Heart left ventricle (tissue), 13 donors: ENCODE measurements at regions not wholly inside any gene's neighbourhood (a gene's known extent, or its start where the extent isn't known, plus 50 kb on each side); places are given as distances from the start of the nearest gene placed in this dataset.

Experiments used
- POLR2A ChIP-seq, 2 donors: fragments of 450-650 bp; IDR thresholded peaks; one replicate each; pipeline ENCODE4 v1.6.1; 2017; ENCODE audit warnings: antibody characterized with exemption in 2 of 2, mild to moderate bottlenecking in 2 of 2, moderate library complexity in 2 of 2
- TF ChIP-seq, protein P1 (sequence below), 12 donors: fragments of 200-600 bp; sonication (generic) in 4 of 12; IDR thresholded peaks; one replicate each; pipeline versions ENCODE4 v1.5.0 to v1.8.0; 2018 to 2022; ENCODE audit warnings: antibody characterized with exemption in 12 of 12, mild to moderate bottlenecking in 5 of 12
- donor health status: ischemic (EF 13 %, LVEDD 7.1; RV severe dilation, severe dysfunction).
- donor health status: DM: no; HTN: yes; CAD: no.
- donor health status: DM: no; HTN: no; CAD: no.
- donor health status: ischemic (EF 25% LVEDD 6.9; RV normal size, moderate dysfunction).
- donor health status: ischemic (EF 25% LVEDD 5.7; RV mildly dilated, moderate dysfunction).
- donor health status: ischemic (EF 35%, LVEDD 5.7; RV mildly dilated, moderate dysfunction).
- donor health status: nonischemic (EF 11% LVEDD 7.7; RV severe dilation, severe dysfunction).
- donor health status: DM: yes; HTN: yes; CAD: no.
- donor health status: PGD.
- donor health status: ischemic (EF 29% LVEDD 5.4; RV normal size, mild dysfunction).
- donor health status: nonischemic (EF 23%, LVEDD 6.1; RV moderate dilation, normal function).

DNA sequence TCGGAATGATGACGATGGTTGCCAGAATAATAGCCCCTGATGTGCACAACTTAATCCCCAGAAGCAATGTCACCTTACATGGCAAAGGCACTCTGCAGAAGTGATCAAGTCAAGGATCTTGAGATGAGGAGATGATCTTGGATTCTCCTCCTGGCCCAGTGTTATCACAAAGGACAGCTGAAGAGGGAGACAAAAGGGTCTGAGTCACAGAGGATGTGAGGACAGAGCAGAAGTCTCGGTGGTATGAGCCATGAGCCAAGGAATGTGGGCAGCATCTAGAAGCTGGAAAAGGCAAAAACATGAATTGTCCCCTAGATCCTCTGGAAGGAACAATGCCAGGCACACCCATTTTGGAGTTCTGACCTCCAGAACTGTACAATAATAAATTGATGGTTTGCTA is 358.5 kb downstream of the MYCN start:
- TF ChIP-seq, protein P1, sequence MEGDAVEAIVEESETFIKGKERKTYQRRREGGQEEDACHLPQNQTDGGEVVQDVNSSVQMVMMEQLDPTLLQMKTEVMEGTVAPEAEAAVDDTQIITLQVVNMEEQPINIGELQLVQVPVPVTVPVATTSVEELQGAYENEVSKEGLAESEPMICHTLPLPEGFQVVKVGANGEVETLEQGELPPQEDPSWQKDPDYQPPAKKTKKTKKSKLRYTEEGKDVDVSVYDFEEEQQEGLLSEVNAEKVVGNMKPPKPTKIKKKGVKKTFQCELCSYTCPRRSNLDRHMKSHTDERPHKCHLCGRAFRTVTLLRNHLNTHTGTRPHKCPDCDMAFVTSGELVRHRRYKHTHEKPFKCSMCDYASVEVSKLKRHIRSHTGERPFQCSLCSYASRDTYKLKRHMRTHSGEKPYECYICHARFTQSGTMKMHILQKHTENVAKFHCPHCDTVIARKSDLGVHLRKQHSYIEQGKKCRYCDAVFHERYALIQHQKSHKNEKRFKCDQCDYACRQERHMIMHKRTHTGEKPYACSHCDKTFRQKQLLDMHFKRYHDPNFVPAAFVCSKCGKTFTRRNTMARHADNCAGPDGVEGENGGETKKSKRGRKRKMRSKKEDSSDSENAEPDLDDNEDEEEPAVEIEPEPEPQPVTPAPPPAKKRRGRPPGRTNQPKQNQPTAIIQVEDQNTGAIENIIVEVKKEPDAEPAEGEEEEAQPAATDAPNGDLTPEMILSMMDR (IDR thresholded peaks at IDR 0.05): no peak
- TF ChIP-seq POLR2A (IDR thresholded peaks at IDR 0.05): no peak
